Esophagus squamous epithelium (tissue), 5 donors: ENCODE measurements at regions not wholly inside any gene's neighbourhood (a gene's known extent, or its start where the extent isn't known, plus 50 kb on each side); places are given as distances from the start of the nearest gene placed in this dataset.
A peak's percentile ranks its signal among the peaks of the same experiment; 100 is the strongest.

ENCODE experiments used
- DNase-seq: peaks from one replicate; lab custom pipeline; 2025; lab: John Stamatoyannopoulos, UW
- H3K27ac ChIP-seq, 4 donors: fragments of 200-600 bp; sonication (generic); one replicate each; pipeline ENCODE4 v1.5.1; 2016 to 2019; ENCODE audit warnings: mild to moderate bottlenecking in 1 of 4
- H3K27me3 ChIP-seq, 4 donors: fragments of 200-600 bp; sonication (generic); 1 replicate in 3 of 4; 2 replicates in 1 of 4; pipeline versions ENCODE4 v1.5.1 to v1.6.0; 2017 to 2021; ENCODE audit warnings: antibody characterized with exemption in 1 of 4
- H3K36me3 ChIP-seq, 3 donors: fragments of 200-600 bp; sonication (generic); one replicate each; pipeline ENCODE4 v1.5.1; 2016 to 2019
- H3K4me1 ChIP-seq, 3 donors: fragments of 200-600 bp; sonication (generic); one replicate each; pipeline ENCODE4 v1.5.1; 2017 to 2019
- H3K4me3 ChIP-seq, 4 donors: fragments of 200-600 bp; sonication (generic); 1 replicate in 3 of 4; 2 replicates in 1 of 4; pipeline ENCODE4 v1.5.1; 2016 to 2019; ENCODE audit warnings: mild to moderate bottlenecking in 2 of 4, moderate library complexity in 1 of 4
- H3K9me3 ChIP-seq, 3 donors: fragments of 200-600 bp; sonication (generic); one replicate each; pipeline ENCODE4 v1.5.1; 2016 to 2019
- CTCF ChIP-seq, 6 experiments: fragments of 450-650 bp in 4 of 6; fragments of 200-600 bp in 2 of 6; sonication (generic) in 2 of 6; IDR thresholded peaks; one replicate each; pipeline ENCODE4 v1.5.1; 2016 to 2019; ENCODE audit warnings: antibody characterized with exemption in 6 of 6, mild to moderate bottlenecking in 4 of 6, moderate library complexity in 4 of 6
- POLR2A ChIP-seq, 4 donors: fragments of 450-650 bp; IDR thresholded peaks; one replicate each; pipeline ENCODE4 v1.6.1; 2017; ENCODE audit warnings: antibody characterized with exemption in 4 of 4, mild to moderate bottlenecking in 4 of 4, moderate library complexity in 3 of 4
- WGBS, 2 donors: methylation state at CpG; one replicate each; pipeline ENCODE4 v1.1.5; 2018; 5-methylcytosine and 5-hydroxymethylcytosine counted together
- intact Hi-C: fragments of 100-400 bp; cut with DNase I; formaldehyde crosslinking; loops from one replicate; pipeline ENCODE4 v1.15.0; 2022
- donor health status: DM: yes; HTN: yes; CAD: no.

GRCh38 chr6:156402227-156402626 lies 375.0 kb upstream of the ARID1B start:
- no peaks in the 10 kb centered on the region for H3K27me3 ChIP-seq
- no peak for DNase-seq
- H3K4me1 ChIP-seq: peaks cover 0 to 14% (median 0%) of the 10 kb centered on the region in 3 donors
- 100% methylated on average over 1 of the region's 1 CpG; no CpG with 5 or more reads in 1 of the 2 donors for WGBS, 2 donors
- no peak overlapping the region for H3K4me3 ChIP-seq
- TF ChIP-seq POLR2A (IDR thresholded peaks at IDR 0.05): no peak
- TF ChIP-seq CTCF (IDR thresholded peaks at IDR 0.05): no peak
- no peak overlapping the region for H3K27ac ChIP-seq
- no peaks in the 10 kb centered on the region for H3K36me3 ChIP-seq
- intact Hi-C loops: no loop called here
- H3K9me3 ChIP-seq: no peaks in the 10 kb centered on the region

- Histone ChIP-seq H3K9me3 (no peaks in the 10 kb centered on the region), H3K27me3 (no peaks in the 10 kb centered on the region), H3K4me3 (no peak overlapping the region), H3K36me3 (no peaks in the 10 kb centered on the region), H3K27ac (no peak overlapping the region), H3K4me1 (peaks cover 0 to 31% (median 0%) of the 10 kb centered on the region in 3 donors)
- intact Hi-C loops: no loop called here
- WGBS, 2 donors: 55 to 59% methylated on average over 4 of the region's 4 CpGs
- DNase-seq: no peak
- TF ChIP-seq CTCF (IDR thresholded peaks at IDR 0.05) (no peak), POLR2A (IDR thresholded peaks at IDR 0.05) (no peak)
Measured at GRCh38 chr6:156400487-156400886, 376.7 kb upstream of the ARID1B start.

- Histone ChIP-seq H3K4me1 (peaks cover 0 to 41% (median 3%) of the 10 kb centered on the region in 3 donors), H3K9me3 (no peaks in the 10 kb centered on the region), H3K27ac (no peak overlapping the region), H3K4me3 (no peak overlapping the region), H3K36me3 (no peaks in the 10 kb centered on the region), H3K27me3 (no peaks in the 10 kb centered on the region)
- intact Hi-C loops: no loop called here
- TF ChIP-seq POLR2A (IDR thresholded peaks at IDR 0.05) (no peak), CTCF (IDR thresholded peaks at IDR 0.05) (no peak)
- DNase-seq: no peak
- WGBS, 2 donors: 71 to 78% methylated on average over 2 of the region's 2 CpGs
Measured at GRCh38 chr6:156398966-156399365, 378.2 kb upstream of the ARID1B start.

GRCh38 chr6:156398371-156398770 lies 378.8 kb upstream of the ARID1B start:
- no peak for TF ChIP-seq POLR2A (IDR thresholded peaks at IDR 0.05)
- no peak for TF ChIP-seq CTCF (IDR thresholded peaks at IDR 0.05)
- intact Hi-C loops: no loop called here
- Histone ChIP-seq H3K27me3 (no peaks in the 10 kb centered on the region), H3K27ac (no peak overlapping the region), H3K4me1 (peaks cover 0 to 41% (median 3%) of the 10 kb centered on the region in 3 donors), H3K4me3 (no peak overlapping the region), H3K9me3 (no peaks in the 10 kb centered on the region), H3K36me3 (no peaks in the 10 kb centered on the region)
- 74 to 96% methylated on average over 5 of the region's 5 CpGs for WGBS, 2 donors
- DNase-seq: no peak

- Histone ChIP-seq H3K36me3 (no peaks in the 10 kb centered on the region), H3K4me1 (peaks cover 0 to 41% (median 3%) of the 10 kb centered on the region in 3 donors), H3K27me3 (no peaks in the 10 kb centered on the region), H3K4me3 (peak overlapping the region in 2 of 4 donors; percentile 1 to 41), H3K27ac (peak overlapping the region in 2 of 4 donors; percentile 4 to 5), H3K9me3 (no peaks in the 10 kb centered on the region)
- DNase-seq: no peak
- WGBS, 2 donors: 60 to 82% methylated on average over 5 to 26 of the region's 45 CpGs
- intact Hi-C loops: no loop called here
- no peak for TF ChIP-seq POLR2A (IDR thresholded peaks at IDR 0.05)
- no peak for TF ChIP-seq CTCF (IDR thresholded peaks at IDR 0.05)
Measured at GRCh38 chr6:156396791-156397418, 380.3 kb upstream of the ARID1B start.
